HG03280 (cell line): ENCODE measurements at regions not wholly inside any gene's neighbourhood (a gene's known extent, or its start where the extent isn't known, plus 50 kb on each side); places are given as distances from the start of the nearest gene placed in this dataset.

Experiments
- ATAC-seq: cut with Tn5 transposase; IDR thresholded peaks from one replicate; pipeline ENCODE4 v1.9.1; 2021; ENCODE audit warnings: mild to moderate bottlenecking, moderate library complexity; ENCODE audit not compliant: unreplicated experiment

DNA sequence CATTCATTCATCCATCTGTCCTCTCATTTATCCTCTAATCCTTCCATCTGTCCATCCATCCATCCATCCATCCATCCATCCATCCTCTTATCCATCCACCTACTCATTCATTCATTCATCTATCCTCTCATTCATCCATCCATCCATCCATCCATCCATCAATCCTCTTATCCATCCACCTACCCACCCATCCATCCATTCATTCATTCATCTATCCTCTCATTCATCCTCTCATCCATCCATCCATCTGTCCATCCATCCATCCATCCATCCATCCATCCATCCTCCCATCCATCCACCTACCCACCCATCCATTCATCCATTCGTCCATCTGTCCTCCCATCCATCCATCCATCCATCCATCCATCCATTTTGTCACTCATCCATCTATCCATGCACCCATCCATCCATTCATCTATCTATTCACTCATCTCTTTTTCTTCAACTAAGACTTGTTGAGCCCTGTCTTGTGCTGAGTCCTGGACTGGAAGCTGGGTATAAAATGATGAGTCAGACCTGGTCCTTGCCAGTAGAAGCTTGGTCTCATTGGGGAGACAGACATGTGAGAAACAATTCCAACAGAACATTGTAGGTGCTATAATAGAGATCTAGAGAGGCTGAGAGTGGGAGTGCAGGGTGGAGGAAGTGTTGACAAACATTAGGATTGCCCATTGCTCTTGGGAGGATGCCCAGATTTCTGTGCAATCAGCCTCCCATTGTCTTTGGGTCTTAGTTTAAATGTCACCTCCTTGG, 55.0 kb upstream of the IER5L start:
- no peak for ATAC-seq

DNA sequence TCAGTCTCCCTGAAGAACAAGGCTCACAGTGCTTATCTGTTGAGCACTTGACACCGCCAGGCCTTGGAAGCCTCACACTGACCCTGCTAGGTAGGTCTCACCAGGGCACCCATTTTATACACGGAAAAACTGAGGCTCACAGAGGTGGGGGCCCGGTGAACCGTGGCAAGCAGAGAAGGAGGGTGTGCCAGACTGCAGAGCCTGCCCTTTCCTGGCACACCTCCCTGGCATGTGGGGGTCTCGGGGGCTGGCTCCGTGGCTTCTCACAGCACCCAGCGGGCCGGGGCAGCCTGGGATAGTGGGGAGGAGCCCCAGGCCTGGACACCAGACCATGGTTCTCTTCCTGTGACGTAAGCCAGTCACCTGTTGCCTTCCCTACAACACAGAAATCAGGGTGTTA, 53.7 kb upstream of the IER5L start:
- ATAC-seq, result no peak

GRCh38 chr9:129231022-129231739, 53.1 kb upstream of the IER5L start:
- no peak for ATAC-seq

GRCh38 chr9:129230302-129230701, 52.2 kb upstream of the IER5L start:
- no peak for ATAC-seq
